DND-41 (cell line): ENCODE measurements at regions not wholly inside any gene's neighbourhood (a gene's known extent, or its start where the extent isn't known, plus 50 kb on each side); places are given as distances from the start of the nearest gene placed in this dataset.

Experiments used
- ATAC-seq: fragments of 200-7000 bp; cut with Tn5 transposase; 3 replicates; pipeline ENCODE4 v1.9.1; 2021; ENCODE audit warnings: low read depth; ENCODE audit not compliant: insufficient read depth
- DNase-seq: peaks from one replicate; pipeline ENCODE4 v3.0.0-alpha.2; 2020
- H2AFZ ChIP-seq: 2 replicates; pipeline ENCODE4 v1.6.0; 2012; ENCODE audit warnings: low read depth, low read length
- H3K27ac ChIP-seq: 2 replicates; pipeline ENCODE4 v1.5.1; 2012; ENCODE audit warnings: low read length, inconsistent platforms
- H3K27me3 ChIP-seq: fragments of 200-600 bp; sonication (generic); 2 replicates; pipeline ENCODE4 v1.6.0; 2012; ENCODE audit warnings: low read length, mild to moderate bottlenecking, inconsistent platforms; ENCODE audit not compliant: insufficient read depth, poor library complexity
- H3K36me3 ChIP-seq: 2 replicates; pipeline ENCODE4 v1.5.1; 2012; ENCODE audit warnings: low read length, inconsistent platforms; ENCODE audit not compliant: insufficient read depth
- H3K4me1 ChIP-seq: 2 replicates; pipeline ENCODE4 v1.5.1; 2012; ENCODE audit warnings: mild to moderate bottlenecking, low read length; ENCODE audit not compliant: insufficient read depth
- H3K4me2 ChIP-seq: 2 replicates; pipeline ENCODE4 v1.6.0; 2012; ENCODE audit warnings: mild to moderate bottlenecking, moderate library complexity, low read length, inconsistent platforms; ENCODE audit not compliant: insufficient read depth
- H3K4me3 ChIP-seq, 2 experiments: fragments of 200-600 bp in 1 of 2; shearing (Covaris generic) in 1 of 2; 2 replicates each; pipeline ENCODE4 v1.5.1; 2012 to 2016; ENCODE audit warnings: inconsistent platforms in 2 of 2, low read length in 2 of 2, mild to moderate bottlenecking in 2 of 2, low read depth in 1 of 2, moderate library complexity in 1 of 2
- H3K79me2 ChIP-seq: 2 replicates; pipeline ENCODE4 v1.6.0; 2012; ENCODE audit warnings: low read length, inconsistent platforms; ENCODE audit not compliant: insufficient read depth
- H3K9ac ChIP-seq: 2 replicates; pipeline ENCODE4 v1.6.0; 2012; ENCODE audit warnings: low read depth, mild to moderate bottlenecking, inconsistent platforms, low read length, moderate library complexity
- H3K9me3 ChIP-seq: 2 replicates; pipeline ENCODE4 v1.5.1; 2012; ENCODE audit warnings: low read length, moderate library complexity, mild to moderate bottlenecking, inconsistent platforms; ENCODE audit not compliant: insufficient read depth, severe bottlenecking
- H4K20me1 ChIP-seq: 2 replicates; pipeline ENCODE4 v1.6.0; 2012; ENCODE audit warnings: low read length; ENCODE audit not compliant: insufficient read depth
- CTCF ChIP-seq: IDR thresholded peaks from 2 replicates; pipeline ENCODE4 v1.5.1; 2012; ENCODE audit warnings: borderline replicate concordance, low read length, moderate library complexity, mild to moderate bottlenecking; ENCODE audit not compliant: poor library complexity, severe bottlenecking; ENCODE audit errors: extremely low read depth
- EZH2 ChIP-seq: IDR thresholded peaks from 3 replicates; pipeline ENCODE4 v1.6.1; 2012; ENCODE audit warnings: borderline replicate concordance, low read depth, mild to moderate bottlenecking, moderate library complexity, low read length, inconsistent platforms; ENCODE audit not compliant: severe bottlenecking

DNA sequence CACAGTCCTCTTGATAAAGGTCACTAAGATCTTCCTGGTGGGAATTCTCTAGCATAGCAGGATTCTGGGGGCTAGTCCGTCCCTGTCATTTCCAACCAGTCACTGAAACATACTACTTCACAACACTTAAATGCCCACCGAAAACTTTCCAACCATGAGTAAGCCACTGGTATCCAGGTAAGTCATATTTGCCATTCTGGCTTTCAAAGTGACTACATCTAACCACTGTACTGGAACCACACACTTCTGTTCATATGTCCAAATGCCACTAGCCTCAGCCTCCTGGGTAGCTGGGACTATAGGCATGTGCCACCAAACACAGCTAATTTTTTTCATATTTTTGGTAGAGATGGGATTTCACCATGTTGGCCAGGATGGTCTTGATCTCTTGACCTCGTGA is 64.3 kb upstream of the VANGL1 start:
- TF ChIP-seq CTCF = no peak
- no peak for TF ChIP-seq EZH2
- H2AFZ ChIP-seq = no peak overlapping the region
- no peak overlapping the region for H3K4me2 ChIP-seq
- H3K36me3 ChIP-seq = no peaks in the 10 kb centered on the region
- no peak overlapping the region for H3K9ac ChIP-seq
- DNase-seq (no peak), ATAC-seq (no peak)
- peaks cover 9% of the 10 kb centered on the region for H3K9me3 ChIP-seq
- H3K27ac ChIP-seq = no peak overlapping the region
- H4K20me1 ChIP-seq = no peaks in the 10 kb centered on the region
- H3K79me2 ChIP-seq = no peaks in the 10 kb centered on the region
- no peaks in the 10 kb centered on the region for H3K4me1 ChIP-seq
- no peaks in the 10 kb centered on the region for H3K27me3 ChIP-seq
- no peak overlapping the region for H3K4me3 ChIP-seq

DNA sequence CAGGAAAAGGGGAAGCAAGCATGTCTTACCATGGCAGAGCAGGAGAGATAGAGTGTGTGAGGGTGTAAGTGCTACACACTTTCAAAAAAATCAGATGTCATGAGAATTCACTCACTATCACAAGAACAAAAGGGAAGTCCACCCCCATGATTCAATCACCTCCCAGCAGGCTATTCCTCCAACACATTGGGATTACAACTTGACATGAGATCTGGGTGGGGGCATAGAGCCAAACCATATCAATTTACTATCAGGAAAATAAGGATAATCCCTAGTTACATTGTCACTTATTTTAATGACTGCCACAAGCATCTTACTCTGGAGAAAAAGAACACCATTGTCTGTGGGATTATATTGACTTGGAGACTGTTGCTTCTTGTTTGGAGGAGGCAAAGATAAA is 66.1 kb upstream of the VANGL1 start:
- Histone ChIP-seq H3K9me3 (peaks cover 11% of the 10 kb centered on the region), H3K4me1 (no peaks in the 10 kb centered on the region), H3K4me2 (no peak overlapping the region), H4K20me1 (no peaks in the 10 kb centered on the region), H3K79me2 (no peaks in the 10 kb centered on the region), H3K27ac (no peak overlapping the region), H2AFZ (no peak overlapping the region), H3K27me3 (no peaks in the 10 kb centered on the region), H3K4me3 (no peak overlapping the region), H3K9ac (no peak overlapping the region), H3K36me3 (no peaks in the 10 kb centered on the region)
- ATAC-seq = no peak
- DNase-seq = no peak
- TF ChIP-seq CTCF = no peak
- no peak for TF ChIP-seq EZH2

DNA sequence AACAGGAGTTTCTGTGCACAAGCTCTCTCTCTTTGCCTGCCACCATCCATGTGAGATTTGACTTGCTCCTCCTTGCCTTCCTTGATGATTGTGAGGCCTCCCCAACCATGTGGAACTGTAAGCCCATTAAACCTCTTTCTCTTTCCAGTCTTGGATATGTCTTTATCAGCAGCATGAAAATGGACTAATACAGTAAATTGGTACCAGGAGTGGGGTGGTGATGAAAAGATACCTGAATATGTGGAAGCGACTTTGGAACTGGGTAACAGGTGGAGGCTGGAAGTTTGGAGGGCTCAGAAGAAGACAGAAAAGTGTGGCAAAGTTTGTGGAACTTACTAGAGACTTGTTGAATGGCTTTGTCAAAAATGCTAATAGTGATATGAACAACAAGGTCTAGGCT is 69.1 kb upstream of the VANGL1 start:
- ATAC-seq (no peak), DNase-seq (no peak)
- Histone ChIP-seq H3K79me2 (no peaks in the 10 kb centered on the region), H3K27me3 (no peaks in the 10 kb centered on the region), H3K9me3 (peaks cover 11% of the 10 kb centered on the region), H3K4me2 (no peak overlapping the region), H3K27ac (no peak overlapping the region), H3K4me3 (no peak overlapping the region), H3K4me1 (no peaks in the 10 kb centered on the region), H3K36me3 (no peaks in the 10 kb centered on the region), H2AFZ (no peak overlapping the region), H3K9ac (no peak overlapping the region), H4K20me1 (no peaks in the 10 kb centered on the region)
- TF ChIP-seq CTCF (no peak), EZH2 (no peak)

- no peak for DNase-seq
- Histone ChIP-seq H4K20me1 (no peaks in the 10 kb centered on the region), H3K27me3 (no peaks in the 10 kb centered on the region), H3K79me2 (no peaks in the 10 kb centered on the region), H3K36me3 (no peaks in the 10 kb centered on the region), H3K4me1 (no peaks in the 10 kb centered on the region), H3K4me3 (no peak overlapping the region), H3K27ac (no peak overlapping the region), H2AFZ (no peak overlapping the region), H3K4me2 (no peak overlapping the region), H3K9ac (no peak overlapping the region), H3K9me3 (peaks cover 1% of the 10 kb centered on the region)
- TF ChIP-seq EZH2 = no peak
- ATAC-seq = no peak
Measured at GRCh38 chr1:115567431-115567830, 74.3 kb upstream of the VANGL1 start.
